Neural cell (in vitro differentiated cells): ENCODE measurements at regions not wholly inside any gene's neighbourhood (a gene's known extent, or its start where the extent isn't known, plus 50 kb on each side); places are given as distances from the start of the nearest gene placed in this dataset.

Experiments
- H2AFZ ChIP-seq: fragments of 200-600, 300-800 bp; sonication (generic), shearing (Covaris generic); 2 replicates; pipeline ENCODE4 v1.6.0; 2014; ENCODE audit warnings: low read depth, mild to moderate bottlenecking, antibody characterized with exemption, low read length, moderate library complexity
- H3F3A ChIP-seq: fragments of 200-600 bp; shearing (Covaris generic); 2 replicates; pipeline ENCODE4 v1.6.1; 2016; ENCODE audit warnings: mild to moderate bottlenecking, moderate library complexity, mixed read lengths, antibody characterized with exemption, low read length; ENCODE audit not compliant: insufficient read depth, poor library complexity, severe bottlenecking
- H3K27ac ChIP-seq: fragments of 200-600, 300-800 bp; sonication (generic), shearing (Covaris generic); 2 replicates; pipeline ENCODE4 v1.5.1; 2014; ENCODE audit warnings: mild to moderate bottlenecking, low read length, moderate library complexity
- H3K27me3 ChIP-seq: fragments of 300-800, 200-600 bp; sonication (generic), shearing (Covaris generic); 2 replicates; pipeline ENCODE4 v1.6.0; 2014; ENCODE audit warnings: mild to moderate bottlenecking, low read depth, low read length, moderate library complexity; ENCODE audit not compliant: insufficient read depth
- H3K36me3 ChIP-seq: fragments of 300-800, 200-600 bp; sonication (generic), shearing (Covaris generic); 2 replicates; pipeline ENCODE4 v1.5.1; 2014; ENCODE audit warnings: mild to moderate bottlenecking, antibody characterized with exemption, low read length, moderate library complexity; ENCODE audit not compliant: insufficient read depth
- H3K4me2 ChIP-seq: fragments of 300-800, 200-600 bp; sonication (generic), shearing (Covaris generic); 2 replicates; pipeline ENCODE4 v1.6.0; 2014; ENCODE audit warnings: mild to moderate bottlenecking, low read length
- H3K4me3 ChIP-seq: fragments of 300-800, 200-600 bp; sonication (generic), shearing (Covaris generic); 2 replicates; pipeline ENCODE4 v1.5.1; 2014; ENCODE audit warnings: mild to moderate bottlenecking, low read length, moderate library complexity
- H3K79me2 ChIP-seq: fragments of 200-600 bp; shearing (Covaris generic); replicated peaks from 2 replicates; pipeline ENCODE4 v1.6.0; 2014; ENCODE audit warnings: mild to moderate bottlenecking, low read length, moderate library complexity; ENCODE audit not compliant: insufficient read depth
- H3K9ac ChIP-seq: fragments of 300-800, 200-600 bp; sonication (generic), shearing (Covaris generic); 2 replicates; pipeline ENCODE4 v1.6.1; 2016; ENCODE audit warnings: mild to moderate bottlenecking, low read length, mixed read lengths
- H3K9me2 ChIP-seq: fragments of 200-600 bp; shearing (Covaris generic); 2 replicates; pipeline ENCODE4 v1.6.1; 2016; ENCODE audit warnings: mild to moderate bottlenecking, low read length, mixed read lengths; ENCODE audit not compliant: insufficient read depth
- H3K9me3 ChIP-seq: fragments of 200-600, 300-800 bp; sonication (generic), shearing (Covaris generic); 2 replicates; pipeline ENCODE4 v1.6.1; 2016; ENCODE audit warnings: mild to moderate bottlenecking, mixed run types, low read length, moderate library complexity, mixed read lengths
- H4K20me1 ChIP-seq: fragments of 200-600 bp; shearing (Covaris generic); 2 replicates; pipeline ENCODE4 v1.6.1; 2016; ENCODE audit warnings: mild to moderate bottlenecking, mixed run types; ENCODE audit not compliant: insufficient read depth
- CTCF ChIP-seq: fragments of 450-650 bp; IDR thresholded peaks from 2 replicates; pipeline ENCODE4 v1.5.1; 2014; ENCODE audit warnings: antibody characterized with exemption, mild to moderate bottlenecking, moderate library complexity; ENCODE audit not compliant: poor library complexity, severe bottlenecking
- EP300 ChIP-seq: fragments of 450-650 bp; conservative IDR thresholded peaks from 2 replicates; pipeline ENCODE4 v1.6.1; 2014; ENCODE audit warnings: antibody characterized with exemption, mild to moderate bottlenecking, moderate library complexity; ENCODE audit not compliant: poor library complexity, severe bottlenecking
- EZH2 ChIP-seq: fragments of 200-600, 300-800 bp; shearing (Covaris generic), sonication (generic); IDR thresholded peaks from 2 replicates; pipeline ENCODE4 v1.6.1; 2014; ENCODE audit warnings: antibody characterized with exemption, low read length, borderline replicate concordance, mild to moderate bottlenecking; ENCODE audit not compliant: insufficient read depth, poor library complexity, severe bottlenecking
- MXI1 ChIP-seq: fragments of 450-650 bp; conservative IDR thresholded peaks from 2 replicates; pipeline ENCODE4 v1.6.1; 2014; ENCODE audit warnings: antibody characterized with exemption, mild to moderate bottlenecking; ENCODE audit not compliant: poor library complexity, severe bottlenecking
- POLR2AphosphoS5 ChIP-seq: IDR thresholded peaks from 2 replicates; pipeline ENCODE4 v1.6.1; 2012
- RAD21 ChIP-seq: fragments of 450-650 bp; conservative IDR thresholded peaks from 2 replicates; pipeline ENCODE4 v1.6.1; 2014; ENCODE audit warnings: antibody characterized with exemption, mild to moderate bottlenecking, moderate library complexity
- REST ChIP-seq: IDR thresholded peaks from 2 replicates; pipeline ENCODE4 v1.6.1; 2012; ENCODE audit warnings: borderline replicate concordance
- SMC3 ChIP-seq: fragments of 450-650 bp; conservative IDR thresholded peaks from 2 replicates; pipeline ENCODE4 v1.6.1; 2014; ENCODE audit warnings: antibody characterized with exemption, mild to moderate bottlenecking, moderate library complexity; ENCODE audit not compliant: poor library complexity
- TAF1 ChIP-seq: IDR thresholded peaks from 2 replicates; pipeline ENCODE4 v1.6.1; 2012; ENCODE audit warnings: low read depth

- H3K9ac ChIP-seq = no peak overlapping the region
- H3K9me2 ChIP-seq = no peaks in the 10 kb centered on the region
- no peak overlapping the region for H3K4me2 ChIP-seq
- TF ChIP-seq EZH2 (no peak), REST (no peak), SMC3 (no peak), TAF1 (no peak), RAD21 (no peak), MXI1 (no peak), EP300 (no peak), POLR2AphosphoS5 (no peak), CTCF (no peak)
- H3K9me3 ChIP-seq = no peaks in the 10 kb centered on the region
- no peaks in the 10 kb centered on the region for H3K79me2 ChIP-seq
- no peaks in the 10 kb centered on the region for H3K27me3 ChIP-seq
- no peak overlapping the region for H2AFZ ChIP-seq
- H3F3A ChIP-seq = no peaks in the 10 kb centered on the region
- H3K36me3 ChIP-seq = no peaks in the 10 kb centered on the region
- H4K20me1 ChIP-seq = no peaks in the 10 kb centered on the region
- no peak overlapping the region for H3K27ac ChIP-seq
- no peak overlapping the region for H3K4me3 ChIP-seq
Observed at GRCh38 chr17:62188713-62189112, 123.6 kb upstream of the MED13 start.

- H3F3A ChIP-seq = no peaks in the 10 kb centered on the region
- H3K9me3 ChIP-seq = no peaks in the 10 kb centered on the region
- H2AFZ ChIP-seq = no peak overlapping the region
- H3K4me3 ChIP-seq = no peak overlapping the region
- no peaks in the 10 kb centered on the region for H3K79me2 ChIP-seq
- H3K4me2 ChIP-seq = no peak overlapping the region
- H3K9me2 ChIP-seq = no peaks in the 10 kb centered on the region
- TF ChIP-seq CTCF (no peak), SMC3 (no peak), REST (no peak), POLR2AphosphoS5 (no peak), MXI1 (no peak), TAF1 (no peak), EP300 (no peak), RAD21 (no peak), EZH2 (no peak)
- no peaks in the 10 kb centered on the region for H3K27me3 ChIP-seq
- no peaks in the 10 kb centered on the region for H4K20me1 ChIP-seq
- H3K9ac ChIP-seq = no peak overlapping the region
- no peak overlapping the region for H3K27ac ChIP-seq
- no peaks in the 10 kb centered on the region for H3K36me3 ChIP-seq
Observed at GRCh38 chr17:62187681-62188080, 122.6 kb upstream of the MED13 start.
